H9 (cell line): ENCODE measurements at regions not wholly inside any gene's neighbourhood (a gene's known extent, or its start where the extent isn't known, plus 50 kb on each side); places are given as distances from the start of the nearest gene placed in this dataset.

Experiments
- DNase-seq: peaks from one replicate; pipeline ENCODE4 v3.0.0-alpha.2; 2017
- H2AFZ ChIP-seq: one replicate; pipeline ENCODE4 v1.6.1; 2013; ENCODE audit warnings: mild to moderate bottlenecking, low read length, control low read depth, moderate library complexity
- H2AK5ac ChIP-seq: 2 replicates; pipeline ENCODE4 v1.6.1; 2013; ENCODE audit warnings: low read length, control low read depth, mixed read lengths; ENCODE audit not compliant: insufficient read length
- H2BK120ac ChIP-seq: one replicate; pipeline ENCODE4 v1.6.1; 2013; ENCODE audit warnings: low read depth, mild to moderate bottlenecking, low read length, control low read depth, inconsistent platforms; ENCODE audit not compliant: poor library complexity, severe bottlenecking
- H2BK12ac ChIP-seq: 2 replicates; pipeline ENCODE4 v1.6.1; 2013; ENCODE audit warnings: low read length, control low read depth, mixed read lengths, low read depth; ENCODE audit not compliant: insufficient read length
- H2BK15ac ChIP-seq: 2 replicates; pipeline ENCODE4 v1.6.1; 2013; ENCODE audit warnings: low read depth, low read length, control low read depth
- H2BK20ac ChIP-seq: one replicate; pipeline ENCODE4 v1.6.1; 2013; ENCODE audit warnings: low read depth, mild to moderate bottlenecking, low read length, control low read depth, inconsistent platforms; ENCODE audit not compliant: poor library complexity, severe bottlenecking
- H2BK5ac ChIP-seq: 2 replicates; pipeline ENCODE4 v1.6.1; 2013; ENCODE audit warnings: low read length, control low read depth, mixed read lengths; ENCODE audit not compliant: insufficient read length
- H3K14ac ChIP-seq: 2 replicates; pipeline ENCODE4 v1.6.1; 2013; ENCODE audit warnings: low read length, control low read depth; ENCODE audit not compliant: insufficient read depth
- H3K18ac ChIP-seq: 2 replicates; pipeline ENCODE4 v1.6.1; 2013; ENCODE audit warnings: low read depth, mild to moderate bottlenecking, mixed read lengths, low read length, control low read depth; ENCODE audit not compliant: insufficient read length
- H3K23ac ChIP-seq: 2 replicates; pipeline ENCODE4 v1.6.1; 2013; ENCODE audit warnings: low read length, control low read depth, mixed read lengths, low read depth; ENCODE audit not compliant: insufficient read length
- H3K23me2 ChIP-seq: 2 replicates; pipeline ENCODE4 v1.6.1; 2013; ENCODE audit warnings: low read depth, mild to moderate bottlenecking, mixed read lengths, low read length, control low read depth; ENCODE audit not compliant: insufficient read length, poor library complexity, severe bottlenecking
- H3K27ac ChIP-seq: 2 replicates; pipeline ENCODE4 v1.5.1; 2013; ENCODE audit warnings: low read length, control low read depth, mixed read lengths, low read depth; ENCODE audit not compliant: insufficient read length
- H3K27me3 ChIP-seq: 2 replicates; pipeline ENCODE4 v1.6.1; 2013; ENCODE audit warnings: low read length, control low read depth, inconsistent platforms; ENCODE audit not compliant: insufficient read depth
- H3K4ac ChIP-seq: 2 replicates; pipeline ENCODE4 v1.6.1; 2013; ENCODE audit warnings: low read depth, mild to moderate bottlenecking, control low read depth, inconsistent platforms, low read length, moderate library complexity
- H3K4me1 ChIP-seq: 2 replicates; pipeline ENCODE4 v1.6.1; 2013; ENCODE audit warnings: low read length, control low read depth, inconsistent platforms; ENCODE audit not compliant: insufficient read depth
- H3K4me2 ChIP-seq: 2 replicates; pipeline ENCODE4 v1.6.1; 2013; ENCODE audit warnings: low read length, control low read depth, mixed read lengths; ENCODE audit not compliant: insufficient read length, insufficient read depth
- H3K56ac ChIP-seq: 2 replicates; pipeline ENCODE4 v1.6.1; 2013; ENCODE audit warnings: low read depth, mild to moderate bottlenecking, mixed read lengths, low read length, control low read depth; ENCODE audit not compliant: insufficient read length
- H3K79me1 ChIP-seq: 2 replicates; pipeline ENCODE4 v1.6.1; 2013; ENCODE audit warnings: low read depth, mild to moderate bottlenecking, moderate library complexity, low read length, control low read depth, inconsistent platforms; ENCODE audit not compliant: insufficient read depth, poor library complexity, severe bottlenecking
- H3K79me2 ChIP-seq: 2 replicates; pipeline ENCODE4 v1.6.1; 2013; ENCODE audit warnings: low read length, control low read depth, inconsistent platforms; ENCODE audit not compliant: insufficient read depth
- H3K9ac ChIP-seq: 2 replicates; pipeline ENCODE4 v1.6.1; 2013; ENCODE audit warnings: low read length, control low read depth, mixed read lengths; ENCODE audit not compliant: insufficient read length; ENCODE audit errors: extremely low read depth
- H3K9me3 ChIP-seq: one replicate; pipeline ENCODE4 v1.6.1; 2013; ENCODE audit warnings: low read depth, low read length, inconsistent platforms; ENCODE audit not compliant: control insufficient read depth
- H3T11ph ChIP-seq: one replicate; pipeline ENCODE4 v1.6.1; 2013; ENCODE audit warnings: mild to moderate bottlenecking, low read length, control low read depth, inconsistent platforms
- H4K20me1 ChIP-seq: one replicate; pipeline ENCODE4 v1.6.1; 2013; ENCODE audit not compliant: control insufficient read depth, insufficient read length, insufficient read depth
- H4K5ac ChIP-seq: 2 replicates; pipeline ENCODE4 v1.6.1; 2013; ENCODE audit warnings: low read depth, mild to moderate bottlenecking, mixed read lengths, low read length, control low read depth; ENCODE audit not compliant: insufficient read length
- H4K8ac ChIP-seq: replicated peaks from 2 replicates; pipeline ENCODE4 v1.6.1; 2013; ENCODE audit warnings: low read length, control low read depth, mixed read lengths, low read depth; ENCODE audit not compliant: insufficient read length
- H4K91ac ChIP-seq: 2 replicates; pipeline ENCODE4 v1.6.1; 2013; ENCODE audit warnings: low read depth, mild to moderate bottlenecking, moderate library complexity, mixed read lengths, low read length, control low read depth; ENCODE audit not compliant: insufficient read length
- H3K27ac Mint-ChIP-seq, 3 experiments: 2 replicates in 2 of 3; 3 replicates in 1 of 3; pipeline ENCODE4 v1.8.0; 2020 to 2021; ENCODE audit warnings: mixed read lengths in 3 of 3, mild to moderate bottlenecking in 1 of 3, moderate library complexity in 1 of 3
- H3K27me3 Mint-ChIP-seq: 2 replicates; pipeline ENCODE4 v1.8.0; 2021; ENCODE audit warnings: low read depth, mild to moderate bottlenecking, moderate library complexity, mixed read lengths
- H3K36me3 Mint-ChIP-seq, 3 experiments: 2 replicates in 2 of 3; 3 replicates in 1 of 3; pipeline ENCODE4 v1.8.0; 2020 to 2021; ENCODE audit warnings: low read depth in 3 of 3, mixed read lengths in 3 of 3; ENCODE audit not compliant: insufficient read depth in 1 of 3
- H3K4me1 Mint-ChIP-seq, 2 experiments: 2 replicates each; pipeline ENCODE4 v1.8.0; 2020; ENCODE audit warnings: mixed read lengths in 2 of 2
- H3K4me3 Mint-ChIP-seq, 2 experiments: 2 replicates in 1 of 2; 3 replicates in 1 of 2; pipeline ENCODE4 v1.8.0; 2020 to 2021; ENCODE audit warnings: mild to moderate bottlenecking in 2 of 2, mixed read lengths in 2 of 2, moderate library complexity in 1 of 2
- H3K9me3 Mint-ChIP-seq, 2 experiments: 2 replicates in 1 of 2; 3 replicates in 1 of 2; pipeline ENCODE4 v1.8.0; 2020; ENCODE audit warnings: mild to moderate bottlenecking in 2 of 2, mixed read lengths in 2 of 2, moderate library complexity in 1 of 2
- CTCF ChIP-seq: fragments of 200-600 bp; sonication (generic); conservative IDR thresholded peaks from 3 replicates; pipeline ENCODE4 v1.8.0; 2021; ENCODE audit warnings: antibody characterized with exemption, mild to moderate bottlenecking
- WGBS: extraction: QIAGEN DNeasy Blood & Tissue Kit; methylation state at CpG from one replicate; pipeline ENCODE4 v1.1.7; 2013; ENCODE audit warnings: missing lambda C conversion rate, low lambda C conversion rate, mixed read lengths; ENCODE audit not compliant: insufficient read length; ENCODE audit errors: extremely low coverage; 5-methylcytosine and 5-hydroxymethylcytosine counted together

DNA sequence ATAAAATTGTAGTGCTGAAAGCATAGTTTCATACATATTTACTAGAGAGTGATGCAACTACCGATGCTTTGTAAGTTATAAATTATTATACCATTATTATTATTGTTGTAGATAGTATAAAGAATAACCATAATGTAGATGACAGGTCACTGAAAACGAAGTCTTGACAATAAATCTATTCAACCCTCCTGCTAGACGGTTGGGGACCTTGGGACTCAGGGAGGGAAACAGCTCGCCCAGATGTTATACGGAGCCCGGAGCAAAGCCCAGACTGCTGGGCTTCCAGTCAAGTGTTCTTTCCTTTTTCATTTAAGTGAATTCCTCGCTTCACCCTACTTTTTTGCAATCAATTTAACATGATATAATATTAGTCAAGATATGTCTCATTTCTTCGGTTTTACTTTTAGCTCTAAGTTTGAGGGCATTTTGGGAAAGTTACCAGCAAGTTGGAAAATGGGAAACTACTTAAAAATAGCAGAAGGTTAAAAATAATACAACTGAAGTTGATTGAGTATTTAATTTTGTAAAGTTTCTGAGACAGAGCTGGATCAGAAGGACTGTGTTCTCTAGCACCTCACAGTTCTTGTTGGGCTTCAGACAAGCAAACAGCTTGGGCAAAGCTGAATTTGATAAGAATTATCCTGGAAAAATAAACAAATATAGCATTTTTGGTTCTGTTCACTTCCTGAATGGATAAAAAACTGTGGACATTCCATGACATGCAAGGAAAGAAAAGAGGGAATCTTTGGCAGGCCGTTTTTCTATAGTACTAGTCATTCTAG, 173.4 kb upstream of the TP63 start:
- H3K36me3 Mint-ChIP-seq = no peaks in the 10 kb centered on the region
- H3K4me3 Mint-ChIP-seq = no peak overlapping the region
- H3K4me2 ChIP-seq = no peak overlapping the region
- no peak overlapping the region for H3K27ac Mint-ChIP-seq
- no peaks in the 10 kb centered on the region for H3K23me2 ChIP-seq
- no peak overlapping the region for H2BK15ac ChIP-seq
- no CpG with 5 or more reads among the region's 9 CpGs for WGBS
- no peak overlapping the region for H3K56ac ChIP-seq
- no peaks in the 10 kb centered on the region for H3K27me3 Mint-ChIP-seq
- no peak overlapping the region for H3K4ac ChIP-seq
- no peak overlapping the region for H2BK20ac ChIP-seq
- no peak overlapping the region for H3K14ac ChIP-seq
- H3K18ac ChIP-seq = no peak overlapping the region
- H3K27me3 ChIP-seq = no peaks in the 10 kb centered on the region
- H3K23ac ChIP-seq = no peak overlapping the region
- no peaks in the 10 kb centered on the region for H3K79me1 ChIP-seq
- H2BK120ac ChIP-seq = no peak overlapping the region
- no peak overlapping the region for H3K27ac ChIP-seq
- no peaks in the 10 kb centered on the region for H3K79me2 ChIP-seq
- H2AFZ ChIP-seq = no peak overlapping the region
- no peaks in the 10 kb centered on the region for H3K4me1 ChIP-seq
- no peak overlapping the region for H2AK5ac ChIP-seq
- no peak overlapping the region for H3K9ac ChIP-seq
- H3T11ph ChIP-seq = no peak overlapping the region
- no peak for TF ChIP-seq CTCF
- H4K20me1 ChIP-seq = no peaks in the 10 kb centered on the region
- no peak overlapping the region for H4K5ac ChIP-seq
- no peak overlapping the region for H4K91ac ChIP-seq
- no peak overlapping the region for H2BK5ac ChIP-seq
- no peak overlapping the region for H2BK12ac ChIP-seq
- H3K9me3 Mint-ChIP-seq = no peaks in the 10 kb centered on the region
- no peak overlapping the region for H4K8ac ChIP-seq
- peaks cover 13 to 14% of the 10 kb centered on the region in 2 experiments for H3K4me1 Mint-ChIP-seq
- H3K9me3 ChIP-seq = no peaks in the 10 kb centered on the region
- no peak for DNase-seq
